ENCODE measurements at regions not wholly inside any gene's neighbourhood (a gene's known extent, or its start where the extent isn't known, plus 50 kb on each side); places are given as distances from the start of the nearest gene placed in this dataset.

DNA sequence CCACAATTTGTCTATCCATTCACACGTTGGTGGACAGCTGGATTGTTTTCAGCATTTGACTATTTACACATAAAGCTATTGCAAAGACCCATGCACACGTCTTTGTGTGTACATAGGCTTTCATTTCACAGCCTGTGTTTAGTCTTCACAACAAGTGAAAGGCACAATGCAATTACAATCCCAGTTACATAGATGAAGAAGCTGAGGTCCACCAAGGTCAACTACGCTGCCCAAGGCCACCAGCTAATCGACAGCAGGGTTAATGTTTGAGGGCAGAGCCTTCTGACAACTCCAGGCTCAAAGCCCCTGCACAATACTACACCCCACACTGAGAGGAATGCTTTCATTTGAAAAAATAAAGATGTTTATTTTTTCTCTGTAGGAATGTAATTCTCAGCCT lies 93.6 kb upstream of the CDH13 start:
- H3K9me3 ChIP-seq, result peaks cover 0 to 9% (median 4%) of the 10 kb centered on the region in 4 donors
- 29% methylated on average over 4 of the region's 4 CpGs for WGBS
- intact Hi-C loops (cut with DNase I), result no loop called here

DNA sequence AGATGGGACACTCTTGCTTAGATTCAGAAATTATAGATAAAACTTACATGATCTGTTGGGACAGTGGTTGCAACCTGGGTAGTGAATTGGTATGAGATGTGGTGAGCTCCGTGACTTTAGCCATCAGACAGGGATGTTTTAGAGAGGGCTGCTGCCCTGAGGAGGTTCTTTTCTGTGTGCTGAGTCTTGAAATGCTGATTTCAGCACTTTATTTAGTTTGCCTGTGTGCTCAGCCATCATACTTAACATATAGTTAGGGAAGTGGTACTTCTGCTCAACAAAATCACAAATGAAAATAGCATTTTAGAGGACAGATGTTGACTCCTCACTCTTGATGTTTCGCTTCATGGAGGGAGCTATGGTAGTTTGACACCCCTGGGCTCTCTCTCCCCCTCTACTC lies 95.9 kb upstream of the CDH13 start:
- Histone ChIP-seq H3K27me3 (no peaks in the 10 kb centered on the region), H3K4me3 (no peak overlapping the region), H3K4me1 (no peaks in the 10 kb centered on the region), H3K9me3 (peaks cover 0 to 3% (median 0%) of the 10 kb centered on the region in 4 donors), H3K27ac (replicated peaks in 1 of 4) (no peak overlapping the region), H3K36me3 (no peaks in the 10 kb centered on the region)
- intact Hi-C loops (cut with DNase I), result no loop called here
- no peak for DNase-seq (ENCODE audit: extremely low spot score)
- 86% methylated on average over 2 of the region's 2 CpGs for WGBS
- TF ChIP-seq EP300 (IDR thresholded peaks at IDR 0.05), result no peak
- no peak for TF ChIP-seq POLR2AphosphoS5 (IDR thresholded peaks at IDR 0.05)
- no peak for TF ChIP-seq POLR2A (IDR thresholded peaks at IDR 0.05; ENCODE audit: low read depth)
- TF ChIP-seq, protein P1, sequence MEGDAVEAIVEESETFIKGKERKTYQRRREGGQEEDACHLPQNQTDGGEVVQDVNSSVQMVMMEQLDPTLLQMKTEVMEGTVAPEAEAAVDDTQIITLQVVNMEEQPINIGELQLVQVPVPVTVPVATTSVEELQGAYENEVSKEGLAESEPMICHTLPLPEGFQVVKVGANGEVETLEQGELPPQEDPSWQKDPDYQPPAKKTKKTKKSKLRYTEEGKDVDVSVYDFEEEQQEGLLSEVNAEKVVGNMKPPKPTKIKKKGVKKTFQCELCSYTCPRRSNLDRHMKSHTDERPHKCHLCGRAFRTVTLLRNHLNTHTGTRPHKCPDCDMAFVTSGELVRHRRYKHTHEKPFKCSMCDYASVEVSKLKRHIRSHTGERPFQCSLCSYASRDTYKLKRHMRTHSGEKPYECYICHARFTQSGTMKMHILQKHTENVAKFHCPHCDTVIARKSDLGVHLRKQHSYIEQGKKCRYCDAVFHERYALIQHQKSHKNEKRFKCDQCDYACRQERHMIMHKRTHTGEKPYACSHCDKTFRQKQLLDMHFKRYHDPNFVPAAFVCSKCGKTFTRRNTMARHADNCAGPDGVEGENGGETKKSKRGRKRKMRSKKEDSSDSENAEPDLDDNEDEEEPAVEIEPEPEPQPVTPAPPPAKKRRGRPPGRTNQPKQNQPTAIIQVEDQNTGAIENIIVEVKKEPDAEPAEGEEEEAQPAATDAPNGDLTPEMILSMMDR (IDR thresholded peaks at IDR 0.05), result no peak

More for the DNA sequence above, 93.6 kb upstream of the CDH13 start:
- H3K4me3 ChIP-seq, result no peak overlapping the region
- no peak for DNase-seq (ENCODE audit: extremely low spot score)
- H3K27ac ChIP-seq (replicated peaks in 1 of 4), result no peak overlapping the region
- H3K4me1 ChIP-seq, result no peaks in the 10 kb centered on the region
- H3K27me3 ChIP-seq, result no peaks in the 10 kb centered on the region
- TF ChIP-seq, protein P1 (IDR thresholded peaks at IDR 0.05), result no peak
- TF ChIP-seq POLR2A (IDR thresholded peaks at IDR 0.05; ENCODE audit: low read depth) (no peak), POLR2AphosphoS5 (IDR thresholded peaks at IDR 0.05) (no peak), EP300 (IDR thresholded peaks at IDR 0.05) (no peak)
- H3K36me3 ChIP-seq, result no peaks in the 10 kb centered on the region

DNA sequence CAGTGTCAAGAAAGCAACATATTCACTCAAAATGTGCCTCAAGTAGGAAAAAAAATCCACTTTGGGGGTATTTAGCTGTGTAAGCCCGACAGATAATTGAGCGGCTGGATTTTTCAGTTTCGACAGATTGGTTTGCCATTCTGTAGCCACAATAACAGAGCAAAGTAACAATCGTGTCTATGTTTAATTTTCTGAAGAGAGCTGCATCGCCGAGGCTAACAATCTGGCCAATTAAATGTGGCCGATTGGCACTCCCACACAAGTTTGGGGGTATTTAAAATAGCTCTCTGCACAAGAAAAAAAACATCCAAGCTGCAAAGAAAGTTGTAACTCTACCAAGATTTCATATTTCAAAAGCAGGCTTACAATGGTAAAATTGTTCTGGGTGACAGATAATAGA lies 99.7 kb upstream of the CDH13 start:
- DNase-seq (ENCODE audit: extremely low spot score), result no peak
- Histone ChIP-seq H3K4me1 (no peaks in the 10 kb centered on the region), H3K9me3 (peaks cover 0 to 18% (median 5%) of the 10 kb centered on the region in 4 donors), H3K4me3 (no peak overlapping the region), H3K27me3 (no peaks in the 10 kb centered on the region), H3K27ac (replicated peaks in 1 of 4) (no peak overlapping the region), H3K36me3 (no peaks in the 10 kb centered on the region)
- intact Hi-C loops (cut with DNase I), result no loop called here
- TF ChIP-seq EP300 (IDR thresholded peaks at IDR 0.05) (no peak), POLR2AphosphoS5 (IDR thresholded peaks at IDR 0.05) (no peak), POLR2A (IDR thresholded peaks at IDR 0.05; ENCODE audit: low read depth) (no peak)
- TF ChIP-seq, protein P1 (IDR thresholded peaks at IDR 0.05), result no peak
- WGBS, result 55% methylated on average over 7 of the region's 7 CpGs

DNA sequence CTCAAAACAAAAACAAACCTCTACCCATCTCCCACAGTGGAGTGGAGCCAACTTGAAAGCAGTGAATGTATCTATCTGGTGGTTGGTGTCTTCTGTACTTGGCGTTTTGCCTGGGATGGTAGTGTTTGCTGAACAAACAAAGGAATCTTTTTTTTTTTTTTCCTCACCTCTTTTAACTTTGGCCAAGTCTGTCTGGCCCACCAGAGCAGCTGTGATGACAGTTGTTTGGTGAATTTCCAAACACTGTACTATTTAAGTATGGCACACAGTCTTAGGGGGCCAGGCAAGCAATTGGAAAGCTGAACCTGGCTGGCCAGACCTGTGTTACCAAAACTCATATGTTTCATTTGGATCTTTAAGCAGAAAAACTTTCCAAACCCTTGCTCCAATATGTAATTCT lies 101.8 kb upstream of the CDH13 start:
- Histone ChIP-seq H3K27me3 (peaks cover 0 to 5% (median 0%) of the 10 kb centered on the region in 4 donors), H3K36me3 (no peaks in the 10 kb centered on the region), H3K4me3 (no peak overlapping the region), H3K9me3 (peaks cover 0 to 18% (median 5%) of the 10 kb centered on the region in 4 donors), H3K27ac (replicated peaks in 1 of 4) (no peak overlapping the region), H3K4me1 (no peaks in the 10 kb centered on the region)
- 50% methylated on average over 1 of the region's 1 CpG for WGBS
- no peak for TF ChIP-seq POLR2AphosphoS5 (IDR thresholded peaks at IDR 0.05)
- TF ChIP-seq EP300 (IDR thresholded peaks at IDR 0.05), result no peak
- TF ChIP-seq, protein P1 (IDR thresholded peaks at IDR 0.05), result no peak
- TF ChIP-seq POLR2A (IDR thresholded peaks at IDR 0.05; ENCODE audit: low read depth), result no peak
- no peak for DNase-seq (ENCODE audit: extremely low spot score)
- intact Hi-C loops (cut with DNase I), result no loop called here

DNA sequence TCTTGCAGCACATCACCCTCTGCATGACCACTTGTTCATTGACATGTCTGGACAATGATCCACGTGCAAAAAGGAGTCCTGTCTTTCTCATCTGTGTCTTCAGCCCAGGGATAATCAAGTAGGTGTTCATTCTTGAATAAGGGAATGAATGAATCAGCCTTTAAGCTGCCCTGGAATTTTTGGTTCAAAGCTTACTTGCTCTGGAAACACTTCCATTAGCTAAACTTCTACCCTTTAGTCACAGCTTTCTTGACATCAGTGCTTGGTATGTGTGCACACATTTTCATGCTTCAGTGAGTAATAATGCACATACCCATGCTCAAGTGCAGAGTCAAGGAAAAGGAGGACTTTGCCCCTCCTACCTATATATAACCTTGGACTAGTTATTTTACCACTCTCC lies 103.0 kb upstream of the CDH13 start:
- TF ChIP-seq EP300 (IDR thresholded peaks at IDR 0.05) (no peak), POLR2A (IDR thresholded peaks at IDR 0.05; ENCODE audit: low read depth) (no peak)
- TF ChIP-seq, protein P1 (IDR thresholded peaks at IDR 0.05), result no peak
- 46% methylated on average over 1 of the region's 1 CpG for WGBS
- no peaks in the 10 kb centered on the region for H3K36me3 ChIP-seq
- H3K4me3 ChIP-seq, result no peak overlapping the region
- no peak for DNase-seq (ENCODE audit: extremely low spot score)
- no peak overlapping the region for H3K27ac ChIP-seq (replicated peaks in 1 of 4)
- no peaks in the 10 kb centered on the region for H3K4me1 ChIP-seq
- peaks cover 0 to 15% (median 5%) of the 10 kb centered on the region in 4 donors for H3K9me3 ChIP-seq
- intact Hi-C loops (cut with DNase I), result no loop called here
- H3K27me3 ChIP-seq, result peaks cover 0 to 5% (median 0%) of the 10 kb centered on the region in 4 donors
